ENCODE measurements at regions not wholly inside any gene's neighbourhood (a gene's known extent, or its start where the extent isn't known, plus 50 kb on each side); places are given as distances from the start of the nearest gene placed in this dataset.
A peak's percentile ranks its signal among the peaks of the same experiment; 100 is the strongest.
"Not testable (repeated sequence)": the region's sequence is repeated elsewhere in the genome, so short reads cannot be mapped to it uniquely, and the experiment has no call there.

DNA sequence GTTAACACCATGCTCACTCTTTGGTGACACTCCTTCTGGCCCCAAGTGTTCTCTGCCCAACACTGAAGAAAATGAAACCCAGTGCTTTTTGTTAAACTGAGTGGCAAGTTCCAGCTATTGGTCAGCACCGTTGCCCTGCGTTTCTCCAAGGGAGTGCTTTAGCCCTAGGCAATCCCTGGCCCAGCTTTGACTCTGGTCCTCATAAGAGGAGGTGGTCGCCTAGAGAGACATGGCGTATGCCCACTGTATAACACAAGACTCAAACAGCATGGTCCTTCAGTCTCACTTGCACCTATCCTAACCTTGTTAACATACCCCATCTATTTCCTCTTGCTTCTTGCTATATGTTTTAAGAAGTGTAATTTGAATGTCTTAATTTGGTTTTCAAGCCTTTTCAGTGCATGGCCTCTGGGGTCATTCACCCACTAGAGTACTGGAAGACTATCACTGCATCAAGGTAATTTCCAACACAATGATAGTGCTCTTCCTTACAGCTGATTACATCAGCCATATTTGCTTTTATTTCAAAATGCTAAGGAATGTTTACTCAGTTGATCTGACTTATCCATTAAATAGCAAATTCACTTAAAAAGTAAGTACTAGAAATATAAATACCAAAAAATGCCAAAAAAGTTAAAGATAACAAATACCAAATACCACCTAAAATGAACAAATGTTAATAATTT is 190.5 kb upstream of the SOX21 start:
- no peak for DNase-seq (ENCODE audit: low read depth)

DNA sequence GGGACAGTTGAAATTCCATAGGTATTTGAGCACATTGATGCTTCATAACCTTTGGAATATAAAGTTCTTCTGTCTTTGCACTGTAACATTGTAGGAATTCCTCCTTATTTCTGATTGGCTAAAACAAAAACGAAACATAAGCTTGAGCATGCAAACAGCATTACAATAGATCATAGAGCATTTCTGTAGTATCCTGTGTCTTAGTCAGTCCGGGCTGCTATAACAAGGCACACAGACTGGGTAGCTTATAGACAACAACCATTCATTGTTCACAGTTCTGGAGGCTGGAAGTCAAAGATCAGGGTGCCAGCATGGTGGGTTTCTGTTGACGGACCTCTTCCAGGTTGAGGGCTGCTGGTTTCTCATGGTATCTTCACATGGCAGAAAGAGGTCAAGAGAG is 188.7 kb upstream of the SOX21 start:
- DNase-seq (ENCODE audit: low read depth) = no peak

DNA sequence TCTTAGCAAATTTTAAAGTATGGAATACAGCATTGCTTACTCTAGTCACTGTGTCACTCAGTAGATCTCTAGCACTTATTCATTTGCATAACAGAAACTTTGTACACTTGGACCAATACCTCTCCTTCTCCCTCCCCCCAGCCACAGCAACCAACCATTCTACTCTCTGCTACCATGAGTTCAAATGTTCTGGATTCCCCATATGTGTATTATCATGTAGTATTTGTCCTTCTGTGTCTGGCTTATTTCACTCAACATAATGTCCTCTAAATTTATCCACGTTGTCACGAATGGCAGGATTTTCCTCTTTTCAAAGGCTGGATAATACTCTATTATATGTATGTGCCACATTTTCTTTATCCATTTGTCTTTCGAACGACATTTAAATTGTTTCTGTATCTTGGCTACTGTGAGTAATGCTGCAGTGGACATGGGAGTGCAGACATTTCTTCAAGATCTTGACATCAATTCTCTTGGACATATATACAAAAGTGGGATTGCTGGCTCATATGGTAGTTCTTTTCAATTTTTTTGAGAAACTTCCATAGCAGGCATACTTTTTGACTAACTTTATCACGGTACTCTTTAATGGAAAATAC is 184.5 kb upstream of the SOX21 start:
- no peak for DNase-seq (ENCODE audit: low read depth)

DNA sequence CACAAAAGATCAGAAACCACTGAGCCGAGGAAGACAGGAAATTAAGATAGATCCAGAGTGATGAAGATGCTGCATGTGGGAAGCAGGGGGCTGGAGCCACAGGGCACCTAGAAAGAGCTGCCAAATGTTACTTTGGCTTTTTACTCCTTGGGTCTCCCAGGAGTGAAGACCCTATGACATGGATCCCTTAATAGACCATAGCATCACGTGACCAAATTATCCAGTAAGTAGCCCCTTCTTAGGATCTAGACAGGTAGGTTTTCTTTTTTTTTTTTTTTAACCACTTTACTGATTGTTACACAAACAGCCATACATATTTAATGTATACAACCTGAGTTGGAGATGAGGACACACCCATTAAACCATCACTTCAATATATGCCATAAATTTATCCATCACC is 183.9 kb upstream of the SOX21 start:
- DNase-seq (ENCODE audit: low read depth) = no peak

DNA sequence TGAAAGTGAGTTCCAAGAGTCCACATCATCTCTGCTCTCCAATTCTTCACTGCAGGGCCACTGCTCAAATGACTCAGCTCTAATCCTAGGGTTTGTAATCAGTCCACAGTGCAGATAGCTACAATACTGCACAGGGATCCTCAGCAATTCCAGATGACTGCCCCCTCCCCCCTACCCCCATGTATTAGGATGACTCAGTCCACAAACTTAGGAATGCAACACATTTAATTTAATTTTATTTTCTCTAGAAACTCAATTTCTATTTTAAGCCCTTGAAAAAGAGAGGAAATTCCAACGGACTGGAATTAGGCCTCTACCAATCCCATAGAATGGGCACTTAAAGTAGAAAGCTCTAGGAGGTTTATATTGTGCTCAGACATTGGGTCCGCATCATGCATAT is 173.8 kb upstream of the SOX21 start:
- DNase-seq (ENCODE audit: low read depth) = no peak

DNA sequence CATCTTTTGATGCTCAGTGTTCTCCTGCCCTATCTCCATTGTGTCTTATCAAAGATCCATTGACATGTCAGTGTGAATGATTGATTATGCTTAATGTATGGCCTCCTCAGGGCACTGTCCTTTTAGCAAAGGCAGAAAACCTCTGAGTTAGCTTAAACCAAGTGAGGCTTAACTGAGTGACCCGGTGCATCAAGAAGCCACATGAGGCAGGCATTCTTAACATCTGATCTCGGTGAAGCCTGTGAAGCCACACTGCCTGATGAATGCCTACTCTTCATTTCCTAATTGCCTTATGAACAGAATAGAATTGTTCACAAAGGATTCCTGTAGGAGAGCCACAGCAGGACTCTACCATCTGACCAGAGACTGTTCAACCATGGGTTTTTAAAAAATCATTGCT is 168.1 kb upstream of the SOX21 start:
- no peak for DNase-seq (ENCODE audit: low read depth)

DNA sequence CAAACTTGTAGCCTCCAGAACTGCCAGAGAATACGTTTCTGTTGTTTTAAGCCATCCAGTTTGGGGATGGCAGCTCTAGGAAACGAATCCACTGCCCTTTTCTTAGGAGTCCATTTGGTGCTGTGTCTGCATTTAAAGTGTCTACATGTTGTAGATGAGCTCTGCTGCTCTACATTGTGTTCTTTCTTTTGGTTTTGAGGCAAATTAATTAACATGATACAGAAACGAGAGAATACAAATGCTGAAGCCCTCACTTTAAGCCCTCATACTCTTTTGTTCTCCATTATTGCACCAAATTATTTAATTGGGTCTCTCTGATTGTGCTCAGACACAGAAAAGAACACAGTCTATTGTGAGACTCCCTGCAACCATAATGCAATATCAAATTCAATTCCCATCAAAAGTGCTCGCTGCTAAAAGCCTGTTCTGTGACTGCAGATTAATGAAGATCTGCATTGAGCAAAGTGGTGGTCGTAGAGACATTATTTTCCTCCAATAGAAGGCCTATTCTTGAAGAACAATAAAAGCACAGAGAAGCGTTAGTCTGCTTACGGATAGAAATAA is 166.3 kb upstream of the SOX21 start:
- DNase-seq (ENCODE audit: low read depth) = no peak

DNA sequence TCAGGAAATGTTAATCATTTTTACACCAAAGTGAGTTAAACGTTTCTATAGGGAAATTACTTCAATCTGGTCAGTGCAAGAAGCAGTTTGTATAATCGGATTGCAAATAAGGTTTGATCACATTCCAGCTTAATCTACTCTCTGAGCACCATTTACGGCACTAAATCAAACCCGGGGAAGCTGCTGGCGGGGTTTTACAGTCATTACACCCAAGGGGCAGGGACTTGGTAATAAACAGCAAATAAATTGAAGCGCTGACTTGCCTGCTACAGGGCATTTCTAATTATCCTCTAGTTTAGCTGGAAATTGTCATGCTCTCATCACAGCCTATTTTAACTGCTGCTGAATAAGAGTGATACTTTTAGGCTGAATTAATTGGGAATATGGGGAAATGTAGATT is 152.1 kb upstream of the SOX21 start:
- DNase-seq (ENCODE audit: low read depth) = no peak

DNA sequence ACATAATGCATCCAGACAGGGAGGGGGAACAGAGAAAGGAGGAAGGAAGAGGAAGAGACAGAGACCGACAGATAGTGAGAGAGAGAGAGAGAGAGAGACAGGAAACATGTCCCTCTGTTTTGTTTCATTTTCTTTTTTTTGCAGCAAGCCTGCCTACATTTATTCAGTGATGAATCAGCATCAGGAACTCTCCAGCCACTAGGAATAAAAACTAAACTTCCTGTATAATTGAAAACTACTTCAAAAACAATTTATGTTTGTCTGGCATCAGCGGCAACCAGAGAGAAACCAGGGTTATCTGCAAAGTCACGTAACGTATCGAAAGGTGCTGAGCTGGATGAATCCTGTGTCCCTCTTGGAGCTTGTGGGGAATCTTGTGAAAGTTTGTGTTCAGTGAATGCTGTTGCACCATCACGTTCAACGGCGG is 148.6 kb upstream of the SOX21 start:
- DNase-seq (ENCODE audit: low read depth) = no peak

DNA sequence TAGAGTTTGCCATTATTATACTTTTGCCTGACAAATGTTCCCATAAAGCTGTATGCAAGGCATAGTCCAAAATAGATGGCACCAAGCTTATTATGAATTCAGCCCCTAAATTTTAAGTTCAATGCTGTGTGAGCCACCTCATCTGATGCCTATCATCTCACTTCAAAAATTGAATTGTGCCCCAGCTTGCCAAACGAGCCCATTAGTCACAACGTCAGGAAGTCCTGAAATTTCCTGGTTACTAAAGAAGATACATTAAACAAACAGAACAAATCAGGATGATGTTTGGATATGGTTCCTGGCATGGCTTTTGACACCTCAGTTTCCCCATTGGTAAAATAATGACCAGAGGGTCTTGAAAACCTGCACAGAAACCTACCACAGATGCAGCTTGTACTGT is 147.5 kb upstream of the SOX21 start:
- DNase-seq (ENCODE audit: low read depth) = no peak

DNA sequence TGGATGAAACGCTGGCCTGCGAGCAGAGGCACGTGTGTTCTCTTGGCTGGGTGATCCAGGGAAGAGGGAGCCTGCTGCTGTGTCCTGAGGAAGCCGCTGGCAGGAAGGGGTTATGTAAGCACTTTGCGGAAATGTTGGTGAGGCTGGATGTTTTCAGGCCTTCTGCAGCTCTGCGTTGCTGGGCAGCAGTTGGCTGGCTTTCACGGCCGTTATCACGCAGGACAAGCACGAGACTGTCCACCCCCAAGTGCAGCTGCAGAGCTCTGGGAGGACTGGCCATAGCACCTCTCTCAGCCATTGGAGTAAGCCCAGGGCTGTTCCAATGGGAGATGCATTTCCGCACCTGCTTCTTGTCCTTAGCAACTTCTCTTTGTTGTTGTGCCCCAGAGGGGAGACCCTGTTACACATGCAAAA is 146.9 kb upstream of the SOX21 start:
- peak; percentile 20 for DNase-seq (ENCODE audit: low read depth)

DNA sequence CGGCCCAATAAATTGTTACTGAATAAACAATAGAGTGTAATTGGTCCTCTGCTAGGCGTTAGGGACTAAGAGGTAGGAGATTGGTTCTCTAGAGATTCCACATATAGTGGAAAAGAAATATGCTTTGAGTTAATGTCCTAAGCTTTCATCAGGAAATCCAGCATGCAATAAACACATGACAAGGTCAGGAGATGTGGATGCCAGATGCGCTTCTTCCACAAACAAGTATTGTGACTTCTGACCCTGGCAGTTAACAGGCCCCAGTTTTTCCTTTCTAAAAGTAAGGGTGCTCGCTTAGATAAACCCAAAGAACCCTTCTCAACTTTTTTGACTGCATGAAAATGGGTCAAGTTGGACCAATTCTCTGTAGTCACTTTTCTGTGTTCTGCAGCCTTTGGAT is 146.5 kb upstream of the SOX21 start:
- DNase-seq (ENCODE audit: low read depth) = no peak

DNA sequence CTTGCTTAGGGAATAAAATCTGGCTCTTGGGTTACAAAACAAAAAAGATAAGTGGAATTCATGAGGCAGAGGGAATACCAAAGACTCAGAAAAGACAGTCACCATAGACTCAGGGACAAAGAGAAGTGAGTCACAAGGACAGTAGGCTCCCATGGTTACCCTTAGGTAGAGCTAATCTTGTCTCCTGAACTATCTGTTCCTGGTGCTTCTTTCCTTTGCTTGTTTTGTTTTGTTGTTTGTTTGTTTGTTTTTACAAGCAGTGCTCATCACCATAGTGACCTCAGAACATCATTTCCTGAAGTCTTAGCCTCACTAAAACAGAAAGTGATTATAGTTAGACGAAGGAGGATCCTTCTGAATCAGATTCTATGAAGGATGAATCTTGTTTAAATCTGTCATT is 142.3 kb upstream of the SOX21 start:
- no peak for DNase-seq (ENCODE audit: low read depth)

DNA sequence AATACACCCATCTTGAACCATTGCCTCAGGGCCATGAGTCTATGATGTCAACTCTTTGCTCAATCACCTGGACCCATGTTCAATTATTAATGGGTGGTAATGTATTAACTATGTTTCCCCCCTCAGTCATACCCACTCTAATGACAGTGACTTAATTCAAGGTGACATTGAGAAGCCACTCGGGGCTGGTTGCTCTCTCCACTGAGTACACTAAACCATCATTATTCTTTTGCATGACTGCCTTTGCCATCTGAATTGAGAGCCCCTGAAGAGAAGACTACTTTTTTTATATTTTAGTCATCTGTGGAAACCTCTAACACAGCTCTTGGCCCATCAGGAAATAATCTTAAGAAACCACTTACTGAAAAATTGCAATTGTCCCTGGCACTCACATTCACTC is 139.2 kb upstream of the SOX21 start:
- no peak for DNase-seq (ENCODE audit: low read depth)

DNA sequence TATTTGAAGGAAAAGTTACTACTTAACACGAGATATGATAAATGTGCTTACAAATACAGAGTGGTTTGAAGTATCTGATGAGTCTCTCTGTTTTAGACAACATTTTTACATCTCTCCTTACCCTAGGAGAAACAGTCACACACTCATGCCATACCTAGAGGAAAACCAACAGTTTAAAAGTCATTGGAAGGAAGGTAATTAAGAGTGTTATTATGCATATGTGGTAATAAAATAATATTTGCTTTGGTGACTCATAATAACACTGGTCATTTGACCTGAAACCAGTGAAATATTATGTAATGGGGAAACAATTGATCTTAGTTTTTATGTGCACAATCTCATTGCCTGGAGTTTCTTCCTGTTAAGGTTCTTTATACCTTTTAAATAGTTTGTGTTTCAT is 136.9 kb upstream of the SOX21 start:
- no peak for DNase-seq (ENCODE audit: low read depth)

DNA sequence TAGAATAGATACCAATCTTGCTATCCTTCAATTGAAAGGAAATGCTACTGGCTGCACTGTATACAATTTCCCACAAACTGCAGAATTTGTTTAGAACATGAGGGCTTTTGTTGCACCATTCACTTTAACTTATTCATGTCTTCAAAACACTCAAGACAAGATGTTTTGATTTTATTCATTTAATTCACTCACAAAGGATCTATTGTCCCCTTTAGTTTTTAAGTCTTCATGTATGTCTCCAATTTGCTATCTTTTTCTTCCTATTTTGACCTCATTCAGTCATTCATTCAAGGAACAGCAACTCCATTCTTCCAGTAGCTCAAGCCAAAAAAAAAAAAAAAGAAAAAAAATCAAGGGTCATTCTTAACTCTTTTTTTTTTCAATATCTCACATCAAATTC is 130.6 kb upstream of the SOX21 start:
- no peak for DNase-seq (ENCODE audit: low read depth)

DNA sequence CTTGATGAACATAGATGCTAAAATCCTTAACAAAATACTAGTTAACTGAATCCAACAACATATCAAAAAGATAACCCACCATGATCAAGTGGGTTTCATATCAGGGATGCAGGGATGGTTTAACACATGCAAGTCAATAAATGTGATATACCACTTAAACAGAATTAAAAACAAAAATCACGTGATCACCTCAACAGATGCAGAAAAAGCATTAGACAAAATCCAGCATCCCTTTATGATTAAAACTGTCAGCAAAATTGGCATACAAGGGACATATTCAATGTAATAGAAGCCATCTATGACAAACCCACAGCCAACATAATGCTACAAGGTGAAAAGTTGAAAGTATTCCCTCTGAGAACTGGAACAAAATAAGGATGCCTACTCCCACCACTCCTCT is 124.7 kb upstream of the SOX21 start:
- DNase-seq (ENCODE audit: low read depth) = not testable (repeated sequence)

DNA sequence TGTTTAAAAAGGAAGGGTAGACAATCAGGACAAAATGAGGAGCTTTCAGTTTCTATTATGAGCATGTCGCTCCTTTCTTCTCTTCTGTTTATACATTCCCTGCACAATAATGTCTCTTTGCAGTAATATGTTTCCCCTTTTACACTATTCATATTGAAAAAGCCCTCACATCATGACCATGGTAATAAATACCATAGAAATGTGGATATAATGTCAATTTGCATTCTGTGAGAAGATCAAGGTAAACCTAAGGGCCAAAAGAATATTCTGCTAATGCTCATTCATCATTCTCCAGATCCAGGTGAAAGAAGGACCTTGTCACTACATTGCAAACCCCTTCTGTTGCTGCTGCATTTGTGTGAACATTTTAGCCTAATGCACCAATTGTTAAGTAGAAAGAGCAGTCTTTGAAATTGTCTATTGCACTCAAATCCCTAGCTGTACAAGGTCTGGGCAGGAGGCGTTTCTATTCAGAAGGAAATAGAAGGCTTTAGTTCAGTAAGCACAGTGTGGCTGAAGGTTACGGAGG is 117.6 kb upstream of the SOX21 start:
- no peak for DNase-seq (ENCODE audit: low read depth)

DNA sequence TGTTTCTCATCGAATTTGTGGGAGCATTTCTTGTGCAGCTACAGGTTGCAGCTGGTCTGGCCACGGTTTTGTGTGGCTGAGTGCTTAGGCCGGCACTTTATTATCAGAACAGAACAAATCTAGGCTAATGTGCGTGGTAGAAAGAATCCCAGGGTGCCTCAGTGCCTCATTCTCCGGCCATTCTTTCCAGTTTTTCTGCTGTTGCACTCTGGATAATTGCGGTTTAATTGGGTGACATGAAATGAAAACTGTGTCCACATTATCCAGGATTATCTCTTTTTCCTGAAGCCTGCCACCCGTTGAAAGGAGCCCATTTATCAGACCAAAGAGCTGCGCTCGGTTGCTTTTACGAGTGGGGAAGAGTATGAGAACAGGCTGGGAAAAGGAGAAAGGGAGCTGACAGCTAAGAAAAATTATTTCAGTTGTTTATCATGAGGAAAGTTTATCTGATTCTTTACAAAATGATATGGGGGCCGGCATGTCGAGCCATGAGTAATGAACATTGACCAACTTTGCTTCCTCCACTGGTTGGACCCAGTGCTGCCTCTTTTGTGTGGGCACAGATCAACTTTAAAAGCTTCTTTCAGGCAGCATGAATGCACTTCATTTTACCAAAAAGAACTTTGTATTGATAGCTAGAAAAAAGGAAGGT is 117.0 kb upstream of the SOX21 start:
- DNase-seq (ENCODE audit: low read depth) = no peak

DNA sequence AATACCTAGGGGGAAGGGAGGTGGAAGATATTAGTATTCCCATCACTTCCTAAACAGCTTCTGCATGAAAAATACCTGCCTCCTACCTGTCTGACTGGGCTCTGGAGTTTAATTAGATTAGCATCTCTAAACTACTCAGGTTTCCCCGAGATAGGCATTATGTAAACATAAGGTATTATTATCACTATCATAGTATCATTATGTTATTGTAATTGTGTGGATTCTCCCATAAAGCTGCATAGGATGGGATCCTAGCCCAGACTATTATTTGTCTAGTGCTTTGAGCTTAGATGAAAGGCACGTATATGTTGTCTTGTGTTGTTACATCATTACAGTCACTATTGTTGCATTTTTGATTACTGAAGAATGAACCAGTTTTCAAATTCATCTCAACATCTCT is 115.2 kb upstream of the SOX21 start:
- no peak for DNase-seq (ENCODE audit: low read depth)

DNA sequence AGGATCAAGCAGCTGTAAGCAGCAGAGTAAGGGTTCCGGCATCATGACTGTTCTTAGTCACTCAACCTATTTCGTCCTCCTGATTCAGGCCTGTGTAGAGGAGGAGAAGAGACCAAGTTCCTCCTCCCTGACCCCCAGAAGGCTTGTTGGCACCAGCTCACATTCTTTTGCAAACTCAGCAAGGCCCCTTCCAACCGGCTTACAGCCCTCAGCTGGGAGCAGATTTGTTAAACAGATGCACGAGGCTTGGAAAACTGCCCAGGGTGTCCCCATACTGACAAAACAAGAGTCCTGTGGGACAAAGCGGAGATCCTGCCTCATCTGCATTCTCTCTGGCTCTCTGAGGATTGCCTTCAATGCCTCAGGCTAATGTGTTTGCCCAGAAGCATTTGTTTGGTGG is 113.2 kb upstream of the SOX21 start:
- DNase-seq (ENCODE audit: low read depth) = peak; percentile 34

DNA sequence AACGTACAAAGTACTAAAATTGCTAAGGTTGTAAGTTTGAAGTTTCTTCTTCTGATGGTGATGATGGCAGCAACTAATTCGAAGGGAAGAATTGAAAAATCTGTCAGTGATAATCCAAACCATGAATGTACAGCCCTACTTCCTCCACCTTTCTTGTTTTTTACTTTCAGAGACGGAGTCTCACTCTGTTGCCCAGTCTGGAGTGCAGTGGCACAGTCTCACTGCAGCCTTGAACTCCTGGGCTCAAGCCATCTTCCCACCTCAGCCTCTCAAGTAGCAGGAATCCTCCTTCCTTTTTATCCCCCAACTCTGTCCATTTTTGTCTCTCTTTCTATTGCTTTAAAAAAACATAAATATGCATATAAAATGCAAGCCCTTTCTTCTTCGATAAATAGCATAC is 112.3 kb upstream of the SOX21 start:
- DNase-seq (ENCODE audit: low read depth) = no peak

DNA sequence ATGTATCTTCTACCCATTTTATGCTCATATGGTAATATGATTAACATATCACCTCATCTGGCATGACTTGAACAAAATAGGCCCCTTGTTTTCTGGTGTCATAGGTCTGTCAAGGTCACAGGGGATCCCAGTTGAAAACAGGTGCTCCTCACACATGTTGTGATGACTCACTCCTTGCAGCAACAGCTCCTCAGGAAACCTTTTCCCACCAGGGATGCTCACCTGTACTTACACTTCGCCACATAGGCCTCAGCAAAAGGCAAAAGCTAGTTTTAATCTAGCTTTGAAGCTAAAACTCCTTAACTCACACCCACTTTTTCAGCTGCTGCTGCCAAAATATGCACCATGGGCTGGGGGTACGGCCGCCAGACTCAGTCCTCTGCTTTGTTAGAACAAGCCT is 110.0 kb upstream of the SOX21 start:
- no peak for DNase-seq (ENCODE audit: low read depth)

Data from forelimb muscle (tissue), 1 donor.